KG1 (cell line): ENCODE measurements at regions not wholly inside any gene's neighbourhood (a gene's known extent, or its start where the extent isn't known, plus 50 kb on each side); places are given as distances from the start of the nearest gene placed in this dataset.
"Not testable (repeated sequence)": the region's sequence is repeated elsewhere in the genome, so short reads cannot be mapped to it uniquely, and the experiment has no call there.

ENCODE experiments used
- DNase-seq: peaks from one replicate; lab custom pipeline; 2025; lab: John Stamatoyannopoulos, UW

GRCh38 chr18:59848002-59848401, 51.8 kb upstream of the PMAIP1 start:
- no peak for DNase-seq

GRCh38 chr18:59847491-59847846, 52.3 kb upstream of the PMAIP1 start:
- DNase-seq: not testable (repeated sequence)

GRCh38 chr18:59846814-59847490, 52.8 kb upstream of the PMAIP1 start:
- no peak for DNase-seq

GRCh38 chr18:59842947-59843346, 56.8 kb upstream of the PMAIP1 start:
- DNase-seq: no peak

GRCh38 chr18:59839931-59840685, 59.7 kb upstream of the PMAIP1 start:
- DNase-seq: no peak

GRCh38 chr18:59839246-59839645, 60.5 kb upstream of the PMAIP1 start:
- DNase-seq: no peak

GRCh38 chr18:59837586-59837985, 62.2 kb upstream of the PMAIP1 start:
- DNase-seq: peak; percentile 32

GRCh38 chr18:59835605-59836379, 64.0 kb upstream of the PMAIP1 start:
- DNase-seq: no peak

GRCh38 chr18:59834267-59834666, 65.5 kb upstream of the PMAIP1 start:
- DNase-seq: no peak

- DNase-seq: no peak
Observed at GRCh38 chr18:59833785-59834184, 66.0 kb upstream of the PMAIP1 start.

GRCh38 chr18:59823596-59824195, 76.1 kb upstream of the PMAIP1 start:
- no peak for DNase-seq

- no peak for DNase-seq
Observed at GRCh38 chr18:59822612-59823550, 76.9 kb upstream of the PMAIP1 start.

GRCh38 chr18:59821983-59822382, 77.8 kb upstream of the PMAIP1 start:
- no peak for DNase-seq

- DNase-seq: no peak
Observed at GRCh38 chr18:59820663-59821062, 79.1 kb upstream of the PMAIP1 start.

GRCh38 chr18:59818769-59819168, 81.0 kb upstream of the PMAIP1 start:
- no peak for DNase-seq

GRCh38 chr18:59814891-59815290, 84.9 kb upstream of the PMAIP1 start:
- DNase-seq: no peak

GRCh38 chr18:59813942-59814341, 85.9 kb upstream of the PMAIP1 start:
- DNase-seq: no peak

- DNase-seq: no peak
Observed at GRCh38 chr18:59810735-59811520, 88.9 kb upstream of the PMAIP1 start.

- no peak for DNase-seq
Observed at GRCh38 chr18:59810183-59810582, 89.6 kb upstream of the PMAIP1 start.

- no peak for DNase-seq
Observed at GRCh38 chr18:59802031-59802430, 97.8 kb upstream of the PMAIP1 start.

- DNase-seq: no peak
Observed at GRCh38 chr18:59801576-59801975, 98.2 kb upstream of the PMAIP1 start.
